T-cell (primary cell): ENCODE measurements at regions not wholly inside any gene's neighbourhood (a gene's known extent, or its start where the extent isn't known, plus 50 kb on each side); places are given as distances from the start of the nearest gene placed in this dataset.

Experiments used
- ATAC-seq, 4 experiments: fragments of 200-7000 bp in 3 of 4; fragments of 150-1000 bp in 1 of 4; cut with Tn5 transposase; replicated peaks in 1 of 4; 1 replicate in 3 of 4; 2 replicates in 1 of 4; pipeline ENCODE4 v1.10.0; 2021; ENCODE audit warnings: moderate library complexity in 3 of 4, mild to moderate bottlenecking in 2 of 4, moderate number of reproducible peaks in 1 of 4
- CTCF ChIA-PET, 2 donors: fragments of 300-600 bp; sonication (Branson Sonifier 250); formaldehyde crosslinking; loops; one replicate each; lab custom pipeline; 2022; ENCODE audit warnings: antibody characterized with exemption in 2 of 2; lab: Charles Lee
- POLR2A ChIA-PET, 2 donors: fragments of 300-600 bp; sonication (Branson Sonifier 250); formaldehyde crosslinking; loops; one replicate each; lab custom pipeline; 2022; ENCODE audit warnings: antibody characterized with exemption in 2 of 2; lab: Charles Lee
- DNase-seq, 35 experiments: peaks; one replicate each; pipeline versions ENCODE4 v3.0.0 to v3.0.0-alpha.2; 2013 to 2023
- H3K27ac ChIP-seq: one replicate; pipeline ENCODE4 v1.5.1; 2013; ENCODE audit warnings: low read length
- H3K27me3 ChIP-seq, 2 experiments: replicated peaks in 1 of 2; 1 replicate in 1 of 2; 2 replicates in 1 of 2; pipeline versions ENCODE4 v1.6.1 to v1.7.0; 2013; ENCODE audit warnings: low read length in 1 of 2, mixed read lengths in 1 of 2; ENCODE audit not compliant: control insufficient read depth in 2 of 2, insufficient read depth in 2 of 2; ENCODE audit errors: extremely low read depth in 1 of 2
- H3K36me3 ChIP-seq, 2 donors: 1 replicate in 1 of 2; 2 replicates in 1 of 2; pipeline versions ENCODE4 v1.6.1 to v1.7.0; 2013; ENCODE audit warnings: low read length in 1 of 2; ENCODE audit not compliant: control insufficient read depth in 2 of 2, insufficient read depth in 1 of 2; ENCODE audit errors: extremely low read depth in 1 of 2
- H3K4me1 ChIP-seq, 2 experiments: 1 replicate in 1 of 2; 2 replicates in 1 of 2; pipeline versions ENCODE4 v1.6.1 to v1.7.0; 2013; ENCODE audit warnings: low read length in 2 of 2, mixed read lengths in 1 of 2; ENCODE audit not compliant: insufficient read depth in 2 of 2, control insufficient read depth in 1 of 2; ENCODE audit errors: extremely low read depth in 1 of 2
- H3K4me3 ChIP-seq, 2 donors: 1 replicate in 1 of 2; 2 replicates in 1 of 2; pipeline versions ENCODE4 v1.5.1 to v1.7.0; 2013; ENCODE audit warnings: mild to moderate bottlenecking in 2 of 2, low read length in 1 of 2, moderate library complexity in 1 of 2; ENCODE audit not compliant: control insufficient read depth in 1 of 2; ENCODE audit errors: extremely low read depth in 1 of 2
- H3K9me3 ChIP-seq: 2 replicates; pipeline ENCODE4 v1.7.0; 2013
- H3K27ac Mint-ChIP-seq, 2 donors: one replicate each; pipeline ENCODE4 v1.8.0; 2020 to 2021; ENCODE audit warnings: mild to moderate bottlenecking in 2 of 2, mixed read lengths in 2 of 2
- H3K27me3 Mint-ChIP-seq, 2 donors: one replicate each; pipeline ENCODE4 v1.8.0; 2021 to 2022; ENCODE audit warnings: mixed read lengths in 2 of 2
- H3K36me3 Mint-ChIP-seq: one replicate; pipeline ENCODE4 v1.8.0; 2021; ENCODE audit warnings: mixed read lengths
- H3K4me1 Mint-ChIP-seq, 3 donors: one replicate each; pipeline ENCODE4 v1.8.0; 2020 to 2022; ENCODE audit warnings: mixed read lengths in 3 of 3, mild to moderate bottlenecking in 1 of 3
- H3K4me3 Mint-ChIP-seq, 3 donors: one replicate each; pipeline ENCODE4 v1.8.0; 2020 to 2022; ENCODE audit warnings: mild to moderate bottlenecking in 3 of 3, mixed read lengths in 3 of 3, moderate library complexity in 3 of 3
- H3K9me3 Mint-ChIP-seq, 3 donors: one replicate each; pipeline ENCODE4 v1.8.0; 2020 to 2022; ENCODE audit warnings: mixed read lengths in 3 of 3
- WGBS: methylation state at CpG from one replicate; pipeline ENCODE4 v1.1.5; 2013; ENCODE audit warnings: missing lambda C conversion rate; ENCODE audit not compliant: insufficient coverage; 5-methylcytosine and 5-hydroxymethylcytosine counted together

DNA sequence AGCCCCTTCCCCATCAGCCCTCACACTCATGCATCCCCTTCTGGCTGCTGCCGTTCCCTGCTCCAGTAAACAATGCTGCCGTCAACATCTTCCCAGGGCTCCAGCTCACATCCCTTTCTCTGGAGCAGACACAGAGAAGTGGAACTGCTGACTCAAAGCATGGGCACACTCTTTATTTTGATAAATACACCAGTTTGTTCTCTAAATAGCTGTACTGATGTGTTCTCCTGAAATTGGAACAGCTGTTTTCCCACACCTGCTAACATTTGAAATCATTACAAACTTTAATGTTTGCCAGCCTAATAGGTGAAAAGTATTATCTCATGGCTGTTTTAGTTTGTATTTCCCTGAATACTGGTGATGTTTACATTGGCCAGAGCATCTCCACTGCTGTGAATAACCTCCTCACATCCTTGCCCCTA, 102.1 kb upstream of the NXT1 start:
- H3K4me1 ChIP-seq = no peaks in the 10 kb centered on the region
- no peaks in the 10 kb centered on the region for H3K36me3 ChIP-seq
- H3K27me3 ChIP-seq = peaks cover 0 to 9% of the 10 kb centered on the region in 2 experiments
- ChIA-PET CTCF (no interaction called here), POLR2A (no interaction called here)
- peaks cover 8 to 19% of the 10 kb centered on the region in 2 donors for H3K27me3 Mint-ChIP-seq
- H3K4me3 ChIP-seq = no peak overlapping the region
- DNase-seq (no peak), ATAC-seq (no peak)
- no peaks in the 10 kb centered on the region for H3K4me1 Mint-ChIP-seq
- no peaks in the 10 kb centered on the region for H3K9me3 Mint-ChIP-seq
- 95% methylated on average over 2 of the region's 2 CpGs for WGBS
- no peaks in the 10 kb centered on the region for H3K36me3 Mint-ChIP-seq
- H3K27ac Mint-ChIP-seq = no peak overlapping the region
- no peak overlapping the region for H3K4me3 Mint-ChIP-seq
- H3K27ac ChIP-seq = no peak overlapping the region
- H3K9me3 ChIP-seq = no peaks in the 10 kb centered on the region

DNA sequence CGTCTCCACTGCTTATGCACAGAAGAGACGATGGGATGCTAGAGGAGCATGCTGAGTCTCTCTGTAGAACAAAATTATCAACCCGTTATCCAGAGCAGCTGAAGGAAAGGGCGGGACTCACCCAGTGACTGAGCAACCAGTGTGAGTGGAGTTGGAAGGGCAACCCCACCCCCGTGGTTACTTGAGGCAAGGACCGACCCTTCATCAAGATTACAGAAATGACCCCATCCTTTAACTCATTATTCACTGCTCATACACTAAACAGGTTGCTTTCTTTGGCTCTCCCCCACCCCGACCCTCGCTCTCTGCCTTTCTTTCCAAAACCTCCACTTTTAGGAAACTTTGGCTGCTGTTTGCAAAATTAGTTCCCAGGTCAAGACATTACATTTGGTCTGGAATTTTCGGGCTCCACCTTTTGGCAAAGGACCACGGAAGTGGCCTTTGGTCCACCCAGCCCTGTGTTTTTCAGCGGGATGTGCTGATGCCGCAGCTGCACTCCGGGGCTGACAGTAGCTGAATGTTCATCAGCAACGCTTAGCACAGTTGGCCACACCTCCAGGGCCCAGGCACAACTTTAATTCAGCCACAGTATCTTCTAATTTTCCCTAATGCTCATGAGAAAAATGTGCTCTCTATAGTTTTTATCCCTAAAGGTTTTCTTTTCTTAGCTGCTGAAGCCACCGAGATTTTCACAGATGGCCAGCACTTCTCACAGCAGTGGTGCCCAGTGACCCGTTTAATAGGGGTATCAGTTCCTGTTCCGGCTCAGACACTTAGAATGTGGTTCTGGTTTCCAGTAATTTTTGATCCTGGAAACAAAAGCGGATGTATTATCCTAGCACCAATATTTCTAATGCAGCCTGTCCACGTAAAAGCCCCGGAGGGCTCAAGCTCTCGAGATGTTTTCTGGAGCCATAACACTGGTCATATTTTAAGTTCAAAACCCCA, 103.6 kb upstream of the NXT1 start:
- Histone ChIP-seq H3K27ac (no peak overlapping the region), H3K27me3 (peaks cover 0 to 11% of the 10 kb centered on the region in 2 experiments), H3K4me3 (no peak overlapping the region), H3K4me1 (no peaks in the 10 kb centered on the region), H3K36me3 (no peaks in the 10 kb centered on the region), H3K9me3 (no peaks in the 10 kb centered on the region)
- Mint-ChIP-seq H3K27ac (no peak overlapping the region), H3K27me3 (peaks cover 6 to 15% of the 10 kb centered on the region in 2 donors), H3K9me3 (no peaks in the 10 kb centered on the region), H3K4me3 (no peak overlapping the region), H3K4me1 (no peaks in the 10 kb centered on the region), H3K36me3 (no peaks in the 10 kb centered on the region)
- POLR2A ChIA-PET = no interaction called here
- no peak for ATAC-seq
- 81% methylated on average over 9 of the region's 21 CpGs for WGBS
- no peak for DNase-seq
- CTCF ChIA-PET = no interaction called here

GRCh38 chr20:23245553-23246181, 104.9 kb upstream of the NXT1 start:
- ChIA-PET CTCF (no interaction called here), POLR2A (no interaction called here)
- Mint-ChIP-seq H3K4me3 (no peak overlapping the region), H3K36me3 (no peaks in the 10 kb centered on the region), H3K27ac (no peak overlapping the region), H3K27me3 (peaks cover 6 to 17% of the 10 kb centered on the region in 2 donors), H3K4me1 (no peaks in the 10 kb centered on the region), H3K9me3 (no peaks in the 10 kb centered on the region)
- DNase-seq (peak in 6 of 35 experiments; percentile 3 to 38 (median 5)), ATAC-seq (no peak)
- Histone ChIP-seq H3K4me1 (no peaks in the 10 kb centered on the region), H3K4me3 (no peak overlapping the region), H3K36me3 (no peaks in the 10 kb centered on the region), H3K9me3 (no peaks in the 10 kb centered on the region), H3K27me3 (peaks cover 0 to 16% of the 10 kb centered on the region in 2 experiments), H3K27ac (no peak overlapping the region)
- 34% methylated on average over 10 of the region's 11 CpGs for WGBS

DNA sequence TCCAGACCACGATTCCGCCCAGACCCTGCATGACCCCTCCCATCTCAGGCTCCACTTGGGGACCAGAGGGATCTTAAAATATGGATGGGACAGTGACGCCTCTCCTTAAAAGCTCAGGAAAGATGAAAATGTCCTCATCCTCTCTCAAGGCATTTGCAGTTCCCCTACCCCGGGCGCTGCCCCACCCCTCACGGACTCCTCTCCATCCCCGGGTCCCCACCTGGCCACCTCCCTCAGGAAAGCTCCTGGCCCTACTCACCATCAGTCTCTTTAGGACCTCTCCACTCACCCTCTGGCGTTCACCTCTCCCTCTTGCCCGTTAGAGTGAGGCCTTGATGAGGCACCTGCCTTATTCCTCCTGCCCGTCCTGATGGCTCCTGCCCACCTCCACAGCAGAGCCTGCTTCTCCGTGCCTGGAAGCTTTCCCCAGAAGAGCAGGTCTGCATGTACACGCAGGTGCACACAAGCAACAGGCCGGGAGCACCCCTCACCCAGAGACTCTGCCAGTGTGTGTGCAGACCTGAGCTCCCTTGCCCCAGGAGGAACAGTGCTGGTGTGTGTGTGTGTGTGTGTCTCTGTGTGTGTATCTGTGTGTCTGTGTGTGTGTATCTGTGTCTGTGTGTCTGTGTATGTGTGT, 105.6 kb upstream of the NXT1 start:
- 85% methylated on average over 10 of the region's 13 CpGs for WGBS
- no peaks in the 10 kb centered on the region for H3K9me3 ChIP-seq
- H3K4me3 ChIP-seq = no peak overlapping the region
- no peaks in the 10 kb centered on the region for H3K36me3 ChIP-seq
- Mint-ChIP-seq H3K27ac (no peak overlapping the region), H3K9me3 (no peaks in the 10 kb centered on the region), H3K4me3 (no peak overlapping the region), H3K27me3 (peaks cover 6 to 17% of the 10 kb centered on the region in 2 donors), H3K4me1 (no peaks in the 10 kb centered on the region), H3K36me3 (no peaks in the 10 kb centered on the region)
- peak in 1 of 4 experiments; percentile 6 for ATAC-seq
- H3K27ac ChIP-seq = no peak overlapping the region
- DNase-seq = no peak
- H3K27me3 ChIP-seq = peaks cover 0 to 16% of the 10 kb centered on the region in 2 experiments
- POLR2A ChIA-PET = no interaction called here
- no peaks in the 10 kb centered on the region for H3K4me1 ChIP-seq
- CTCF ChIA-PET = interaction anchor here in 1 of 2 donors (0.5 kb wide), 1 partner anchor 913 kb away, joined by 3 read pairs; no protein-coding TSS in a partner anchor

GRCh38 chr20:23244156-23244915, 106.3 kb upstream of the NXT1 start:
- peaks cover 0 to 10% of the 10 kb centered on the region in 2 experiments for H3K27me3 ChIP-seq
- Mint-ChIP-seq H3K4me3 (no peak overlapping the region), H3K27ac (no peak overlapping the region), H3K9me3 (peaks cover 2 to 5% (median 4%) of the 10 kb centered on the region in 3 donors), H3K36me3 (no peaks in the 10 kb centered on the region), H3K27me3 (peaks cover 6 to 13% of the 10 kb centered on the region in 2 donors), H3K4me1 (no peaks in the 10 kb centered on the region)
- 89% methylated on average over 19 of the region's 27 CpGs for WGBS
- H3K4me3 ChIP-seq = no peak overlapping the region
- CTCF ChIA-PET = interaction anchor here in 1 of 2 donors (0.6 kb wide), 1 partner anchor 554 kb away, joined by 3 read pairs; no protein-coding TSS in a partner anchor
- no peaks in the 10 kb centered on the region for H3K36me3 ChIP-seq
- DNase-seq (no peak), ATAC-seq (no peak)
- POLR2A ChIA-PET = no interaction called here
- no peaks in the 10 kb centered on the region for H3K9me3 ChIP-seq
- no peak overlapping the region for H3K27ac ChIP-seq
- no peaks in the 10 kb centered on the region for H3K4me1 ChIP-seq

DNA sequence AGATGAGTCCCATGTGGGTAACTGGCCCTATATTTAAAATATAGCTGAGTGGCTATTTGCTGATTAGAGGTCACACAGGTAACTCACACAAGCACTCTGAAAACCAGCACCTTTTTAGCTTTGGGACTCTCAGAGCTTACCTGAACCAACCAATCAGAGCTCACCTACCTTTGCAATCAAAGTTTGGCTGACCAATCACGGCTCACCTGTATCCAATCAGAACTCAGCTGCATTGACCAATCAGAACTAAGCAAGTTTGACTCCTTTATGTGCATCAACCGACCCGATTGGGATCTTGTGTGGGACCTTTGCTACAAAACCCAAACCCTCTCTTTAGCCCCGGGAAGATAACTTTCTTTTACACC, 106.8 kb upstream of the NXT1 start:
- H3K36me3 Mint-ChIP-seq = no peaks in the 10 kb centered on the region
- Histone ChIP-seq H3K27me3 (peaks cover 0 to 10% of the 10 kb centered on the region in 2 experiments), H3K4me3 (no peak overlapping the region), H3K9me3 (no peaks in the 10 kb centered on the region), H3K4me1 (no peaks in the 10 kb centered on the region), H3K36me3 (no peaks in the 10 kb centered on the region), H3K27ac (no peak overlapping the region)
- no peaks in the 10 kb centered on the region for H3K4me1 Mint-ChIP-seq
- 80% methylated on average over 4 of the region's 4 CpGs for WGBS
- H3K4me3 Mint-ChIP-seq = no peak overlapping the region
- H3K9me3 Mint-ChIP-seq = peaks cover 8 to 10% (median 10%) of the 10 kb centered on the region in 3 donors
- DNase-seq (no peak), ATAC-seq (no peak)
- POLR2A ChIA-PET = no interaction called here
- peaks cover 6 to 13% of the 10 kb centered on the region in 2 donors for H3K27me3 Mint-ChIP-seq
- no peak overlapping the region for H3K27ac Mint-ChIP-seq
- CTCF ChIA-PET = interaction anchor here in 1 of 2 donors (0.6 kb wide), 1 partner anchor 553 kb away, joined by 3 read pairs; no protein-coding TSS in a partner anchor
